GM18909 (cell line): ENCODE measurements at regions not wholly inside any gene's neighbourhood (a gene's known extent, or its start where the extent isn't known, plus 50 kb on each side); places are given as distances from the start of the nearest gene placed in this dataset.

ENCODE experiments used
- ATAC-seq: cut with Tn5 transposase; IDR thresholded peaks from one replicate; pipeline ENCODE4 v1.9.1; 2021; ENCODE audit warnings: mild to moderate bottlenecking; ENCODE audit not compliant: unreplicated experiment, poor library complexity

DNA sequence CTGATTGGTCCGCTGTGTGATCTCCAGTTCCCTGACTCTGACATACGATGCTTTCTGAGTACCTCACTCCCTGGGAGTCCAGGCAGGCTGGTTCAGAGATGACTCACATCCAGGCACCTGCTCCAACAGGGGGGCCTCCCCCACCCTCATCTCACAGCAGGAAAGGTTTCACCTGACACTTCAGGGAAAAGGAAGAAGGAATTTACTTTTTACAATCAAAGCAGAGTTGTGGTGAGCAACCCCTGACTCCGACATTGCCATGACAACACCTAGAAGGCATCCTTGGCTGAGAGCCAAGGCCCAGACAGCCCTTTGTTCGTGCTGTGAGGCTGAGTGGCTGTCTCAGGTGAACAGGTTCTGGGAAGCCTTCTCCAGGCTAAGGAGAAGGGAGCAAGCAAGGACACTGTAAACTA is 164.6 kb upstream of the GJB5 start:
- no peak for ATAC-seq

DNA sequence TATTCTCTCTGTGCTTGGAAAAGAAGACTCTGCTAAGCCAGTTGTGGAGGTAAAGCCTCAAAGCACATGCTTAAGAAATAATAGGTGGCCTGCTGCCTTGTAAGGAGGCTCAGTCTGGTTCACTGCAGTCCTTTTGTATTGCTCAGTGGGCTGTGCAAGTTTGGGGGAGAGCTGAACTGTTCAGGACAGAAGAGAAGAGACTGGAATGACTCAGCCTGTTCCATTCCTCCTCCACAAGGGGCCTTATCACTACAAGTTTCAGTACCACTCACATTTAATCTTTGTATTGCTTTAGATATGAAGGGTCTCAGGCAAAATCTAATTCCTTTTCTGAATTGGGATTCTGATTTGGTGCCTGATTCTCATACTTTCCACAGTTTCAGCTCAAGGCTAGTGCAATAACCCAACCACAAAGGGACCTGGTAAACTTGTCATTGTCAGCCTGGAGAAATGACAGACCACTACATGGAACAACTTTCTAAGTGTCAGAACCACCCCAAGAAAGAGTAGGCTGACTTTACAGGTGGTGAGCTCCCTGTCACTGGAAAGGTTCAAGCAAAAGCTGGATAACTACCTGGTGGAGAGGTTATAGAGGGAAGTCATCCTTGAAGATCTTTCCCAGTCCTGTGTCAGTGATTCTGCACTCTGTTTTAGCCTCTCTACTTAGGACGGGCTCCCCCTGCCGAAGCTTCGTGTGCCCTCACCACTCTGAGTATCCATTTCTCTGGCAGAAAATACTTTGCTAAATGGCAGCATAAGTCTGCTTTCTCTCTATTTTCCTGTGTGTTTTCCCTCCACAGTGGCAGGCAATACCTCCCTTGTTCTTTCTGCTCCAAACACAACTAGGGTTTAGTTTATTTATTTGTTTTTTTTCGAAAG is 162.9 kb upstream of the GJB5 start:
- no peak for ATAC-seq

DNA sequence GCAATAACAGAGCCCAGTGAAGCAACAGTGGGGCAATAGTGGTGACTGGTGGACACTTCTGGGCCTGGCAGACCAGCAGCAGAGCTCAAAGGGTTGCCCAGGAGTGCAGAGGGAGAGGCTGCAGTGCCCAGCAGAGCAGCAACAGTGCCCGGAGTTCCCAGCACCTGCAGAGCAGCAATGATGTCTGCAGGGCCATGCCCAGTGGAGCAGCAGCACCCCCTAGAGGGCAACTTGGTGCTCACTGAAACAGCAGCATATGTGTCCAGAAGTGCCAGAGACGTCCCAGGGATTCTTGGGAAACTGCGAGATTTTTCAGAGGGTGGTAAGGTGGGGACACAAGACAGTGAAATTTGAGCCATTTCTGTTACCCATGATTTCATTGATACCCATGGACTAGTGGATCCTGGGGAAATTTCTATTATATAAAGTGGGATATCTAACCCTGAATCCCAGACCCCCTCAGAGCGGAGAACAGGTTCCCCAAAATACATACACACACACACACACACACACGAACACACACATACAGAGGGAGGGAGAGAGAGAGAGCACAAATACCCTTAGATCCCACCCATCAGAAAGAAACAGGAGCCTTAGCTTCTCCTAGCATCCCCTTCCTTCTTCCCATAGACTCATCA is 156.9 kb upstream of the GJB5 start:
- ATAC-seq = no peak

- no peak for ATAC-seq
Measured at GRCh38 chr1:34602907-34603306, 151.9 kb upstream of the GJB5 start.

GRCh38 chr1:34603594-34603993 is 151.3 kb upstream of the GJB5 start:
- no peak for ATAC-seq

GRCh38 chr1:34606504-34606903 is 148.3 kb upstream of the GJB5 start:
- ATAC-seq = no peak

DNA sequence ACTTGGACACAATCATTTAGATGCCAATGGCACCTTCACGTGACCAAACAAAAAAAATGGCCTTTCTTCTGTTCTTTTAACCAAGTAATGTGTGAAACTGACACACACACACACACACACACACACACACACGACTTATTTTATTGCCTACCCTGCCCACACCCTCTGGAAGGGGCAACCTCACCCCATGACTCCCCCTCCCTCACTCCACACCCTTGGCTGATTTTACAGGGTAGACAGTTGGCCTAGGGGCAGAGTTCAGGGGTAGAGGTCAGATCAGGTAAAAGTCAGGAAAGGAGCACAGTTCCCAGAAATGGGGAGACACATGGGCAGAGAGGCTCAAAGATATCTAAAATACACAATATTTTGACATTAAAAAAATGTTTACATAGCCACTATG is 144.8 kb upstream of the GJB5 start:
- ATAC-seq = no peak

DNA sequence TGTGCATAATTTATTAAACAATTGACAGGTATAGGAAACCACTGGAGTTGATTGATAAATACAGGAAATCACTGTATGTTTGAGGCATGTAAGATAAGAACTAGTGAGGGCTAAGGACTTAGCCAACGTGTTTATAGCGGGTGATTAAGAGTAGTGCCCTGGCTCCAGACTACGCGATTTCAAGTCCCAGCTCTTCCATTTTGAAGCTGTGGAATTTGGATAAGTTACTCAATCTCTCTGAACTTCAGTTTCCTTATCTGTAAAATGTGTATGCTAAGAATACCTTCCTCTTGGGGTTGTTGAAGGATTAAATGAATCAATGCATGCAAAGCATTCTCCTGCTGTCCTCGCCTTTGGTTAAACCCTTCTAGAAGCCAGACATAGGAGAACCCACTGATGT is 143.3 kb upstream of the GJB5 start:
- no peak for ATAC-seq

- no peak for ATAC-seq
Measured at GRCh38 chr1:34612091-34612827, 142.6 kb upstream of the GJB5 start.

GRCh38 chr1:34617321-34618118 is 137.3 kb upstream of the GJB5 start:
- ATAC-seq = no peak

DNA sequence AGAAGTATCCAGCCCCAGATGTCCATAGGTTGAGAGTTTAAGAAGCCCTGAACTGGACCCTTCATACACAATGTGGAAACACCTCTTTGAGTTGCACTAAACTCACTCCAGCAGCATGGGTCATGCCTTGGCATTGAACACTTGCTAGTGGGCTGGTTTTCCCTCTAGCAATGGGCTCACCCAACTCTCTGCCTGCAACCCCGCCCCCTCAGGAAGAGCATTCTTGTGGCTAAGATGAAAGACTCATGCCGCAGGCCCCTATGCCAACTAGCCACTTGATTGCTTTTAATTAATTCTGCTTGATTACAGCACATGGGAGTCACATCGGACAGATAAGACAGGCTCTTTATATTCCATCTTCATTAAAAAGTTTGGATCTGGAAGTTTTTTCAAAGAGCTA is 136.5 kb upstream of the GJB5 start:
- no peak for ATAC-seq

DNA sequence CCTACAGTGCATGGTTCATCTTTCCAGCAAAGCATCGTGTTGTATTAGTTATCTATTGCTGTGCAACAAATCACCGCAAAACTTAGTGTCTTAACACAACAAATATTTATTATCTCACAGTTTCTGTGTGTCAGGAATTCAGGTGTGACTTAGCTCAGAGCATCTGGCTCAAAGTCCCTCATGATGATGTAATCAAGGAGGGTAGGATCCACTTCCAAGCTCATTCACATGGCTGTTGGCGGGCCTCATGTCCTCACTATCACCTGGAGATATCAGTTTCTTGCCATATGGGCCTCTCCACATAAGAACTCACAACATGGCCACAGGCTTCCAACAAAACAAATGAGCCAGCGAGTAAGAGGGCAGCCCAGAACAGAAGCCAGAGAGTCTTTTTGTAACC is 135.6 kb upstream of the GJB5 start:
- no peak for ATAC-seq

DNA sequence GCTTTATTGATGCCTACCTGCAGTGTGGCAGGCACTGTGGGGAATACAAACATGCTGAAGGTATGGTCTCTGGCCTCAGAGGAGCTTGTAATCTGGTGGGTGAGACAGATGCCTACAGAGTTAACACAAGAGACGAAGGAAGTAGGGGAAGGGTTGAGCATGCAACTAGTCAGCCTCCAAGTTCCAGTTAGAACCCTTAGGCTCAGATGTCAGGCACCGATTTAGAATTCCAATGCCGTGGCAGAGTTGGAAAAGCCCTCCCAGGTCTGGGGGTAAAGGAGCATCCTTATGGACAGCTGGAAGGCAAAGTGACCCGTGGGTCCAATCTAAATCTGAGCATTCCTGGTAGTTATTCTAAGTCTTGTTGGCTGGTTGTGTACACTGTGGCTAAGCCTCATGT is 132.9 kb upstream of the GJB5 start:
- no peak for ATAC-seq

DNA sequence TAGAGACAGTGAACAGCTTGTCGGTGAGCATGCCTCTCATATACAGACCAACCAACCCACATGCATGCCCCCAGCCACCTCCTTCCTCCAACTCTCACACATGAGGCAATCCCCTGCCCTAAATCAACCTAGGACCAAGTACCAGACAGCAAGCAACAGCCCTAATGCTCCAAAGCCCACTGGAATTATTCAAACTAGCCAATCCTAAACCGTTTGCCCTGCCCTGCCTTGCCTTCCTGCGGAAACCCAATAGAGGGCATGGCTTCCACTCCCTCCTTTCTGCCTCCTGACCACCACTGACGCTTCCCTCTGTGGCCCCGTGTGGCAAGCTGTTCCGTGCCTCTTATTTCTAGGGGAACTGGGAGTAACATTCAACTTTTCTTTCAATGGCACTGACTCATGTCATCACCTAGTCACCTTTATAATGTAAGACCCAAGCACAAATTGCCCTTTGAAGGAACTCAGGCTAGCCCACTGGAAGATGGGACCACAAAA is 129.3 kb upstream of the GJB5 start:
- ATAC-seq = no peak

- no peak for ATAC-seq
Measured at GRCh38 chr1:34627465-34628240, 127.2 kb upstream of the GJB5 start.

DNA sequence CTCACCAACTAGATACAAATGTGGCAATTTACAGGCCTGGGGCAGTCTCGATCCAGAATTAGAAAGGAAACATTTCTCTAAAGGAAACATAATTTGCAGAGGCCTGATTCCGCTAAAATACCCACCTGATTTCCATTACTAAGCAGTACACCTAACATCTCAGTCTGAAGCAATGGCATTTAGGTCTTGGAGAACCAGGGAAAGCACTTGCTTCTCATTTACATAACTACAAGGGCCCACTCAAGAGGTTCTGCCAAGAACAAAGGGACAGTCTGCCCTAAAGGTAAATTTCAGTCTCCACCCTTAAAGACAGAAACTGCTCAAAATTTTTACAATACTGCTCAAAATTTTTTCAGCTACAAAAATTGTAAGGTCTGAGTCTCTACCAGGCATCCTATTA is 123.7 kb upstream of the GJB5 start:
- ATAC-seq = no peak

DNA sequence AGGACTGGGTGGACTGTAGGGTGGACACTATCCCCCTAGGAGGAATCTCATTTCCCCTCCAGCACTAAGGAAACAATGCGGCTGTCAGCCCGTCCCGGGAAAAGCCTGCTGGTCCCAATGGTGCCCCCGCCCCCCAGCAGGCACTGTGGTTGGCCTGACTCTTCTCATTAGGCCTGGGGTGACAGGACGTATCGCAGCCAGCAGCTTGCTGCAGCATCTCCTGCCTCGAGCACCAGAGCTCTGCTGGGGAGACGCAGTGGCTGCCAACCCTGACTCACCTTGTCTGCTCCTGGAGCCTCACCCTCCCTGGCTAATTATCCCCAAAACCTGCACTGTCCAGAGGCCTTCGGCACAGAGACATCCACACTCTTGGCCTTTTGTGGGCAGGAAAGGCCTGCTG is 115.1 kb upstream of the GJB5 start:
- ATAC-seq = no peak

GRCh38 chr1:34640654-34641401 is 114.0 kb upstream of the GJB5 start:
- ATAC-seq = no peak

GRCh38 chr1:34642679-34643078 is 112.2 kb upstream of the GJB5 start:
- ATAC-seq = no peak
